ENCODE measurements at regions not wholly inside any gene's neighbourhood (a gene's known extent, or its start where the extent isn't known, plus 50 kb on each side); places are given as distances from the start of the nearest gene placed in this dataset.

GRCh38 chr14:48582938-48583337 lies 907.5 kb upstream of the MDGA2 start:
- ATAC-seq: no peak
- Histone ChIP-seq H3K9me3 (no peaks in the 10 kb centered on the region), H3K4me1 (no peaks in the 10 kb centered on the region), H3K27ac (no peak overlapping the region), H3K27me3 (ENCODE audit: insufficient read depth in 3 of 3, low read length in 2 of 3) (no peaks in the 10 kb centered on the region), H3K4me3 (no peak overlapping the region), H3K36me3 (ENCODE audit: insufficient read depth in 1 of 2, low read depth in 1 of 2) (no peaks in the 10 kb centered on the region)
- TF ChIP-seq CTCF (IDR thresholded peaks at IDR 0.05): no peak
- no peak for DNase-seq
- 82% methylated on average over 2 of the region's 2 CpGs for WGBS, 3 donors
- intact Hi-C loops (cut with DNase I): no loop called here

- intact Hi-C loops (cut with DNase I): no loop called here
- 76 to 83% (median 81%) methylated on average over 5 of the region's 5 CpGs for WGBS, 3 donors
- no peaks in the 10 kb centered on the region for H3K4me1 ChIP-seq
- H3K27me3 ChIP-seq (ENCODE audit: insufficient read depth in 3 of 3, low read length in 2 of 3): no peaks in the 10 kb centered on the region
- ATAC-seq (no peak), DNase-seq (no peak)
- no peak for TF ChIP-seq CTCF (IDR thresholded peaks at IDR 0.05)
- no peak overlapping the region for H3K4me3 ChIP-seq
- no peaks in the 10 kb centered on the region for H3K36me3 ChIP-seq (ENCODE audit: insufficient read depth in 1 of 2, low read depth in 1 of 2)
- no peaks in the 10 kb centered on the region for H3K9me3 ChIP-seq
- H3K27ac ChIP-seq: no peak overlapping the region
Measured at GRCh38 chr14:48580692-48581091, 905.3 kb upstream of the MDGA2 start.

- DNase-seq (no peak), ATAC-seq (no peak)
- Histone ChIP-seq H3K9me3 (peaks cover under 1% of the 10 kb centered on the region), H3K4me1 (no peaks in the 10 kb centered on the region), H3K4me3 (no peak overlapping the region), H3K36me3 (ENCODE audit: insufficient read depth in 1 of 2, low read depth in 1 of 2) (no peaks in the 10 kb centered on the region), H3K27me3 (ENCODE audit: insufficient read depth in 3 of 3, low read length in 2 of 3) (no peaks in the 10 kb centered on the region), H3K27ac (no peak overlapping the region)
- intact Hi-C loops (cut with DNase I): no loop called here
- 63 to 71% (median 66%) methylated on average over 7 of the region's 7 CpGs for WGBS, 3 donors
- TF ChIP-seq CTCF (IDR thresholded peaks at IDR 0.05): no peak
Measured at GRCh38 chr14:48575772-48576171, 900.4 kb upstream of the MDGA2 start.

GRCh38 chr14:48568688-48569087 lies 893.3 kb upstream of the MDGA2 start:
- Histone ChIP-seq H3K27me3 (ENCODE audit: insufficient read depth in 3 of 3, low read length in 2 of 3) (no peaks in the 10 kb centered on the region), H3K27ac (no peak overlapping the region), H3K4me1 (no peaks in the 10 kb centered on the region), H3K4me3 (no peak overlapping the region), H3K9me3 (peaks cover 3% of the 10 kb centered on the region), H3K36me3 (ENCODE audit: insufficient read depth in 1 of 2, low read depth in 1 of 2) (no peaks in the 10 kb centered on the region)
- ATAC-seq (no peak), DNase-seq (no peak)
- 49 to 57% (median 53%) methylated on average over 2 of the region's 2 CpGs for WGBS, 3 donors
- intact Hi-C loops (cut with DNase I): no loop called here
- no peak for TF ChIP-seq CTCF (IDR thresholded peaks at IDR 0.05)

GRCh38 chr14:48568252-48568651 lies 892.8 kb upstream of the MDGA2 start:
- Histone ChIP-seq H3K4me3 (no peak overlapping the region), H3K36me3 (ENCODE audit: insufficient read depth in 1 of 2, low read depth in 1 of 2) (no peaks in the 10 kb centered on the region), H3K27ac (no peak overlapping the region), H3K4me1 (no peaks in the 10 kb centered on the region), H3K9me3 (peaks cover 3% of the 10 kb centered on the region), H3K27me3 (ENCODE audit: insufficient read depth in 3 of 3, low read length in 2 of 3) (no peaks in the 10 kb centered on the region)
- DNase-seq (no peak), ATAC-seq (no peak)
- WGBS, 3 donors: 94 to 95% (median 94%) methylated on average over 1 of the region's 1 CpG
- intact Hi-C loops (cut with DNase I): no loop called here
- TF ChIP-seq CTCF (IDR thresholded peaks at IDR 0.05): no peak

All from psoas muscle (tissue), 7 donors.